ENCODE measurements at regions not wholly inside any gene's neighbourhood (a gene's known extent, or its start where the extent isn't known, plus 50 kb on each side); places are given as distances from the start of the nearest gene placed in this dataset.

- TF ChIP-seq POLR2AphosphoS5 (IDR thresholded peaks at IDR 0.05) (no peak), CTCF (IDR thresholded peaks at IDR 0.05) (no peak)
These were observed 924.3 kb downstream of the BCL11B start for GRCh38 chr14:98347686-98348085.

Data from prostate gland (tissue), 2 donors.